Panc1 (cell line): ENCODE measurements at regions not wholly inside any gene's neighbourhood (a gene's known extent, or its start where the extent isn't known, plus 50 kb on each side); places are given as distances from the start of the nearest gene placed in this dataset.

ENCODE experiments used
- CTCF ChIP-seq: fragments of 450-650 bp; IDR thresholded peaks from 2 replicates; pipeline ENCODE4 v1.5.1; 2017; ENCODE audit warnings: mild to moderate bottlenecking
- SIN3A ChIP-seq: IDR thresholded peaks from 2 replicates; pipeline ENCODE4 v1.6.1; 2012; ENCODE audit warnings: low read depth, mild to moderate bottlenecking, low read length, moderate library complexity, borderline replicate concordance; ENCODE audit not compliant: insufficient read depth

GRCh38 chr6:139628270-139628669, 253.8 kb upstream of the CITED2 start:
- TF ChIP-seq CTCF (no peak), SIN3A (no peak)
